HFFc6 (cell line): ENCODE measurements at regions not wholly inside any gene's neighbourhood (a gene's known extent, or its start where the extent isn't known, plus 50 kb on each side); places are given as distances from the start of the nearest gene placed in this dataset.
A peak's percentile ranks its signal among the peaks of the same experiment; 100 is the strongest.

ENCODE experiments used
- DNase-seq: peaks from one replicate; pipeline ENCODE4 v3.0.0-alpha.2; 2018
- H3K27ac Mint-ChIP-seq: 2 replicates; pipeline ENCODE4 v1.8.0; 2020; ENCODE audit warnings: mild to moderate bottlenecking, mixed read lengths
- H3K27me3 Mint-ChIP-seq: 2 replicates; pipeline ENCODE4 v1.8.0; 2021; ENCODE audit warnings: mild to moderate bottlenecking, moderate library complexity, mixed read lengths; ENCODE audit not compliant: insufficient read depth
- H3K36me3 Mint-ChIP-seq: 2 replicates; pipeline ENCODE4 v1.8.0; 2021; ENCODE audit warnings: low read depth, mixed read lengths
- H3K4me1 Mint-ChIP-seq: 2 replicates; pipeline ENCODE4 v1.8.0; 2020; ENCODE audit warnings: low read depth, mixed read lengths
- H3K4me3 Mint-ChIP-seq: 2 replicates; pipeline ENCODE4 v1.8.0; 2020; ENCODE audit warnings: mild to moderate bottlenecking, moderate library complexity, mixed read lengths
- H3K9me3 Mint-ChIP-seq: 2 replicates; pipeline ENCODE4 v1.8.0; 2020; ENCODE audit warnings: mild to moderate bottlenecking, mixed read lengths
- TF ChIP-seq, protein P1 (sequence below): fragments of 200-600 bp; sonication (generic); IDR thresholded peaks from 2 replicates; pipeline ENCODE4 v1.5.0; 2021; ENCODE audit warnings: antibody characterized with exemption, mild to moderate bottlenecking

- Mint-ChIP-seq H3K27me3 (peaks cover 22% of the 10 kb centered on the region), H3K4me1 (peaks cover 9% of the 10 kb centered on the region)
- no peak for DNase-seq
Observed at GRCh38 chr3:139239550-139239949, 104.3 kb upstream of the MRPS22 start.

DNA sequence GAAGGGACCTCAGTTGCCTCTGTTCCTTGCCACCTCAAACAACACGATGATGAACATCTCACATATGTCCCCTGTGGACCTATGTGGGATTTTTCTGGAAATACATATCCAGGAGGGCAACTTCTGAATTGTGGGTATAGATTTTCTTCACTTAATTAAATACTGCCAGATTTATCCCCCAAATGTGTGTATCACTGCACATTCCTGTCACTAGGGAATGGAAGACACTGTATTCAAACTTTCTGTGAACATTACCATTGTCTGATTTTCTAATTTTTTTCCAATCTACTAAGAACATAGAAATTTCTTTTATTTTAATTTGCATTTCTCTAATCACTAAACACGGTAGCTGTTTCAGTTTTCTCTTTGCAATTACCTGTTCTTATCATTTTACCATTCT, 102.0 kb upstream of the MRPS22 start:
- no peak overlapping the region for H3K27ac Mint-ChIP-seq
- DNase-seq, result no peak
- H3K27me3 Mint-ChIP-seq, result peaks cover 27% of the 10 kb centered on the region
- H3K36me3 Mint-ChIP-seq, result no peaks in the 10 kb centered on the region
- TF ChIP-seq, protein P1, sequence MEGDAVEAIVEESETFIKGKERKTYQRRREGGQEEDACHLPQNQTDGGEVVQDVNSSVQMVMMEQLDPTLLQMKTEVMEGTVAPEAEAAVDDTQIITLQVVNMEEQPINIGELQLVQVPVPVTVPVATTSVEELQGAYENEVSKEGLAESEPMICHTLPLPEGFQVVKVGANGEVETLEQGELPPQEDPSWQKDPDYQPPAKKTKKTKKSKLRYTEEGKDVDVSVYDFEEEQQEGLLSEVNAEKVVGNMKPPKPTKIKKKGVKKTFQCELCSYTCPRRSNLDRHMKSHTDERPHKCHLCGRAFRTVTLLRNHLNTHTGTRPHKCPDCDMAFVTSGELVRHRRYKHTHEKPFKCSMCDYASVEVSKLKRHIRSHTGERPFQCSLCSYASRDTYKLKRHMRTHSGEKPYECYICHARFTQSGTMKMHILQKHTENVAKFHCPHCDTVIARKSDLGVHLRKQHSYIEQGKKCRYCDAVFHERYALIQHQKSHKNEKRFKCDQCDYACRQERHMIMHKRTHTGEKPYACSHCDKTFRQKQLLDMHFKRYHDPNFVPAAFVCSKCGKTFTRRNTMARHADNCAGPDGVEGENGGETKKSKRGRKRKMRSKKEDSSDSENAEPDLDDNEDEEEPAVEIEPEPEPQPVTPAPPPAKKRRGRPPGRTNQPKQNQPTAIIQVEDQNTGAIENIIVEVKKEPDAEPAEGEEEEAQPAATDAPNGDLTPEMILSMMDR, result peak; percentile 61
- no peak overlapping the region for H3K4me3 Mint-ChIP-seq
- H3K9me3 Mint-ChIP-seq, result no peaks in the 10 kb centered on the region
- H3K4me1 Mint-ChIP-seq, result no peaks in the 10 kb centered on the region

More at GRCh38 chr3:139239550-139239949, 104.3 kb upstream of the MRPS22 start:
- TF ChIP-seq, protein P1, result no peak
- no peak overlapping the region for H3K27ac Mint-ChIP-seq
- H3K4me3 Mint-ChIP-seq, result no peak overlapping the region
- no peaks in the 10 kb centered on the region for H3K36me3 Mint-ChIP-seq
- no peaks in the 10 kb centered on the region for H3K9me3 Mint-ChIP-seq

DNA sequence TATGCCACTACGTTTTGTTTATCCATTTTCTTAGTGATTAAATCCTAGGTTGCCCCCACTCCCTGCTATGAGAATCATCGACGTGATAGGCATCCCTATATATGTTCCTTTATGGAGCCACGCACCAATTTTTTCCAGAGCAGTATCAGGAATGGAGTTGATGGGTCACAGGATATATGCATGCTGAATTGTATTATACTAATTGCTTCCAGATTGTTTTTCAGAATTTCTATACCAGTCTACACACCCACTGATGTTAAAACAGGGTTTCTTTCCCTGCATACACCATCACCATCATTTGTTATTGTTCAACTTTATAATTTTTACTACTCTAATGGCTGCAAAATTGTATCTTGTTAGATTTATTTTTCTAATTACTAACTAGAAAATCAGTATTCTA, 100.1 kb upstream of the MRPS22 start:
- Mint-ChIP-seq H3K27ac (no peak overlapping the region), H3K9me3 (no peaks in the 10 kb centered on the region), H3K4me1 (no peaks in the 10 kb centered on the region), H3K4me3 (no peak overlapping the region), H3K36me3 (no peaks in the 10 kb centered on the region), H3K27me3 (peaks cover 24% of the 10 kb centered on the region)
- no peak for DNase-seq
- TF ChIP-seq, protein P1, result no peak

- Mint-ChIP-seq H3K27me3 (peaks cover 16% of the 10 kb centered on the region), H3K4me3 (no peak overlapping the region), H3K36me3 (no peaks in the 10 kb centered on the region), H3K27ac (no peak overlapping the region), H3K9me3 (no peaks in the 10 kb centered on the region), H3K4me1 (no peaks in the 10 kb centered on the region)
- TF ChIP-seq, protein P1, result no peak
- DNase-seq, result no peak
Observed at GRCh38 chr3:139248593-139249255, 95.1 kb upstream of the MRPS22 start.

DNA sequence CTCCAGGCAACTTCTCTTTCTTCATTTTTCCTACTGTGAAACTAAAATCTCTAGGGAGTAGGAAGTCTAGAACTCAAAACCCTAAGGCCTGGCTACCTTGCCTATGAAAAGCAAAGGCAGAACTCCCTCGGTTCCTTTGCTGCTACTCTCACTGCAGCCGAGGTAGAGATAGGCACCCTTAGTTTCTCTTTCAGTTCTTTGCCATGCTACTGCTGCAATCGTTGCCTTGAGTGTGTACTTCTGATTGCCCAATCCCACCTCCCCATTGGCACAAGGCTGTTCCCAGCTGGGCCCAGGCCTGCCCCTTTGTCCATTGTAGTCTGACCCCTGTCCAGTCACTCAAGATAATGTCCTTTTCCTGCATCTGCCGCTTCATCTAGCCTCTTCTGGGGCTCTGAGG, 92.3 kb upstream of the MRPS22 start:
- no peak for DNase-seq
- Mint-ChIP-seq H3K27ac (no peak overlapping the region), H3K36me3 (no peaks in the 10 kb centered on the region), H3K9me3 (no peaks in the 10 kb centered on the region), H3K4me1 (no peaks in the 10 kb centered on the region), H3K27me3 (peaks cover 15% of the 10 kb centered on the region), H3K4me3 (no peak overlapping the region)
- TF ChIP-seq, protein P1, result no peak

DNA sequence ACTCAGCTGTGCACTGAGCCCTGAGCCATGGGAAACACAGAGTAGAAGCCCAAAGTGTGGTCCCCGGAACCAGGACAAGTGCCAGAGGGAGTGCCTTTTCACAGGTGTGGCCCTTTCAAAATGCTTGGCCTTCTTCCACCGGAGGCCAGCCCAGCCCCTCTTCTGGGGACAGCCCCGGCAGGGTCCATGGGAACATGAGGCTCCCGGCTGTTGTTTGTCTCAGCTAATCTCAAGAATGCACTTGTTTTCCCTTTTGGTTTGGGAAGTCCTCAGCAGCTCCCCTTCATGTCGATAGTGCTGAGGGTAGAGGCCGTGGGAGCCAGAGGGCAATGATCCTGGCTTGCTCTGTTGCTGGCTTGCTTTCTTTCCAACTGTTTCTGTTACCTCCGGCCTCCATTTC, 91.1 kb upstream of the MRPS22 start:
- Mint-ChIP-seq H3K9me3 (no peaks in the 10 kb centered on the region), H3K4me1 (no peaks in the 10 kb centered on the region), H3K27me3 (peaks cover 12% of the 10 kb centered on the region), H3K27ac (no peak overlapping the region), H3K36me3 (no peaks in the 10 kb centered on the region), H3K4me3 (no peak overlapping the region)
- no peak for DNase-seq
- TF ChIP-seq, protein P1, result no peak
